A673 (cell line): ENCODE measurements at regions not wholly inside any gene's neighbourhood (a gene's known extent, or its start where the extent isn't known, plus 50 kb on each side); places are given as distances from the start of the nearest gene placed in this dataset.

Experiments
- CTCF ChIP-seq: fragments of 300-800, 200-600 bp; sonication (generic); conservative IDR thresholded peaks from 2 replicates; pipeline ENCODE4 v1.5.1; 2017; ENCODE audit warnings: low read depth, mild to moderate bottlenecking, antibody characterized with exemption, low read length, moderate library complexity, mixed read lengths
- EZH2 ChIP-seq: fragments of 200-600 bp; sonication (generic); IDR thresholded peaks from 2 replicates; pipeline ENCODE4 v1.6.1; 2017; ENCODE audit warnings: borderline replicate concordance, low read depth, mild to moderate bottlenecking, mixed read lengths, antibody characterized with exemption, low read length; ENCODE audit not compliant: poor library complexity, severe bottlenecking

- TF ChIP-seq CTCF, result no peak
- TF ChIP-seq EZH2, result no peak
These were observed 610.5 kb upstream of the TECRL start for GRCh38 chr4:65019775-65020174.
